K562 (cell line): ENCODE measurements at regions not wholly inside any gene's neighbourhood (a gene's known extent, or its start where the extent isn't known, plus 50 kb on each side); places are given as distances from the start of the nearest gene placed in this dataset.

Experiments used
- HDAC8 ChIP-seq: fragments of 450-650 bp; IDR thresholded peaks from 2 replicates; pipeline ENCODE4 v1.6.1; 2016; ENCODE audit warnings: mild to moderate bottlenecking, missing genetic modification characterization, moderate library complexity, missing compliant biosample characterization
- KAT7 ChIP-seq: sonication (generic); formaldehyde crosslinking; IDR thresholded peaks from 2 replicates; pipeline ENCODE4 v1.8.0; 2022; ENCODE audit warnings: missing genetic modification reagents, mild to moderate bottlenecking, borderline replicate concordance
- NFRKB ChIP-seq: fragments of 450-650 bp; IDR thresholded peaks from 2 replicates; pipeline ENCODE4 v1.6.1; 2016; ENCODE audit warnings: low read depth
- U2AF2 ChIP-seq: fragments of 200-400 bp; formaldehyde crosslinking; optimal IDR thresholded peaks from 2 replicates; pipeline ENCODE3; 2017; ENCODE audit warnings: low read depth, mild to moderate bottlenecking, low read length
- TF ChIP-seq, protein P1 (sequence below): fragments of 450-650 bp; IDR thresholded peaks from 2 replicates; pipeline ENCODE4 v1.6.1; 2016; ENCODE audit warnings: mild to moderate bottlenecking, moderate library complexity
- TF ChIP-seq, protein P2 (sequence below): fragments of 450-650 bp; conservative IDR thresholded peaks from 2 replicates; pipeline ENCODE4 v1.6.1; 2016; ENCODE audit warnings: missing genetic modification characterization, low read depth, mild to moderate bottlenecking, control low read depth, missing compliant biosample characterization
- TF ChIP-seq, protein P3 (sequence below): fragments of 150-350 bp; IDR thresholded peaks from 2 replicates; pipeline ENCODE4 v1.6.1; 2014; ENCODE audit warnings: low read depth, mild to moderate bottlenecking, low read length, borderline replicate concordance

DNA sequence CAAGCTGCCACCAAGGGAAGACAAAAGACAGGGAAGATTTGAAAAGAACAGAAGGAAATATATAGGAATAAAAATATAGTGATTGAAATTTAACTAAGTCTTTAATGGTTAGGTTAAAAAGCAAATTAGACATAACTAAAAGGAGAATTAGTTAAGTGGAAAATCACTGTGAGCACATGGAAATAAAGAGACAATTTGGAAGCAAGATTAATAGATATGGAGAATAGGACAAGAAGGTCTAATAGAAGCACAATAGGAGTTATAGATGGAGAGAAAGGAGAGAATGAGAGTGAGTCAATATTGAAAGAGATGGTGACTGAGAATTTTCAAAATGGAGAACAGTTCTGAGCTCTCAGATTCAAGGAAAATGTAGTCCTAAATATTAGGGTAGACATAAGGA lies 176.9 kb downstream of the ASB1 start (continued):
- TF ChIP-seq, protein P1, sequence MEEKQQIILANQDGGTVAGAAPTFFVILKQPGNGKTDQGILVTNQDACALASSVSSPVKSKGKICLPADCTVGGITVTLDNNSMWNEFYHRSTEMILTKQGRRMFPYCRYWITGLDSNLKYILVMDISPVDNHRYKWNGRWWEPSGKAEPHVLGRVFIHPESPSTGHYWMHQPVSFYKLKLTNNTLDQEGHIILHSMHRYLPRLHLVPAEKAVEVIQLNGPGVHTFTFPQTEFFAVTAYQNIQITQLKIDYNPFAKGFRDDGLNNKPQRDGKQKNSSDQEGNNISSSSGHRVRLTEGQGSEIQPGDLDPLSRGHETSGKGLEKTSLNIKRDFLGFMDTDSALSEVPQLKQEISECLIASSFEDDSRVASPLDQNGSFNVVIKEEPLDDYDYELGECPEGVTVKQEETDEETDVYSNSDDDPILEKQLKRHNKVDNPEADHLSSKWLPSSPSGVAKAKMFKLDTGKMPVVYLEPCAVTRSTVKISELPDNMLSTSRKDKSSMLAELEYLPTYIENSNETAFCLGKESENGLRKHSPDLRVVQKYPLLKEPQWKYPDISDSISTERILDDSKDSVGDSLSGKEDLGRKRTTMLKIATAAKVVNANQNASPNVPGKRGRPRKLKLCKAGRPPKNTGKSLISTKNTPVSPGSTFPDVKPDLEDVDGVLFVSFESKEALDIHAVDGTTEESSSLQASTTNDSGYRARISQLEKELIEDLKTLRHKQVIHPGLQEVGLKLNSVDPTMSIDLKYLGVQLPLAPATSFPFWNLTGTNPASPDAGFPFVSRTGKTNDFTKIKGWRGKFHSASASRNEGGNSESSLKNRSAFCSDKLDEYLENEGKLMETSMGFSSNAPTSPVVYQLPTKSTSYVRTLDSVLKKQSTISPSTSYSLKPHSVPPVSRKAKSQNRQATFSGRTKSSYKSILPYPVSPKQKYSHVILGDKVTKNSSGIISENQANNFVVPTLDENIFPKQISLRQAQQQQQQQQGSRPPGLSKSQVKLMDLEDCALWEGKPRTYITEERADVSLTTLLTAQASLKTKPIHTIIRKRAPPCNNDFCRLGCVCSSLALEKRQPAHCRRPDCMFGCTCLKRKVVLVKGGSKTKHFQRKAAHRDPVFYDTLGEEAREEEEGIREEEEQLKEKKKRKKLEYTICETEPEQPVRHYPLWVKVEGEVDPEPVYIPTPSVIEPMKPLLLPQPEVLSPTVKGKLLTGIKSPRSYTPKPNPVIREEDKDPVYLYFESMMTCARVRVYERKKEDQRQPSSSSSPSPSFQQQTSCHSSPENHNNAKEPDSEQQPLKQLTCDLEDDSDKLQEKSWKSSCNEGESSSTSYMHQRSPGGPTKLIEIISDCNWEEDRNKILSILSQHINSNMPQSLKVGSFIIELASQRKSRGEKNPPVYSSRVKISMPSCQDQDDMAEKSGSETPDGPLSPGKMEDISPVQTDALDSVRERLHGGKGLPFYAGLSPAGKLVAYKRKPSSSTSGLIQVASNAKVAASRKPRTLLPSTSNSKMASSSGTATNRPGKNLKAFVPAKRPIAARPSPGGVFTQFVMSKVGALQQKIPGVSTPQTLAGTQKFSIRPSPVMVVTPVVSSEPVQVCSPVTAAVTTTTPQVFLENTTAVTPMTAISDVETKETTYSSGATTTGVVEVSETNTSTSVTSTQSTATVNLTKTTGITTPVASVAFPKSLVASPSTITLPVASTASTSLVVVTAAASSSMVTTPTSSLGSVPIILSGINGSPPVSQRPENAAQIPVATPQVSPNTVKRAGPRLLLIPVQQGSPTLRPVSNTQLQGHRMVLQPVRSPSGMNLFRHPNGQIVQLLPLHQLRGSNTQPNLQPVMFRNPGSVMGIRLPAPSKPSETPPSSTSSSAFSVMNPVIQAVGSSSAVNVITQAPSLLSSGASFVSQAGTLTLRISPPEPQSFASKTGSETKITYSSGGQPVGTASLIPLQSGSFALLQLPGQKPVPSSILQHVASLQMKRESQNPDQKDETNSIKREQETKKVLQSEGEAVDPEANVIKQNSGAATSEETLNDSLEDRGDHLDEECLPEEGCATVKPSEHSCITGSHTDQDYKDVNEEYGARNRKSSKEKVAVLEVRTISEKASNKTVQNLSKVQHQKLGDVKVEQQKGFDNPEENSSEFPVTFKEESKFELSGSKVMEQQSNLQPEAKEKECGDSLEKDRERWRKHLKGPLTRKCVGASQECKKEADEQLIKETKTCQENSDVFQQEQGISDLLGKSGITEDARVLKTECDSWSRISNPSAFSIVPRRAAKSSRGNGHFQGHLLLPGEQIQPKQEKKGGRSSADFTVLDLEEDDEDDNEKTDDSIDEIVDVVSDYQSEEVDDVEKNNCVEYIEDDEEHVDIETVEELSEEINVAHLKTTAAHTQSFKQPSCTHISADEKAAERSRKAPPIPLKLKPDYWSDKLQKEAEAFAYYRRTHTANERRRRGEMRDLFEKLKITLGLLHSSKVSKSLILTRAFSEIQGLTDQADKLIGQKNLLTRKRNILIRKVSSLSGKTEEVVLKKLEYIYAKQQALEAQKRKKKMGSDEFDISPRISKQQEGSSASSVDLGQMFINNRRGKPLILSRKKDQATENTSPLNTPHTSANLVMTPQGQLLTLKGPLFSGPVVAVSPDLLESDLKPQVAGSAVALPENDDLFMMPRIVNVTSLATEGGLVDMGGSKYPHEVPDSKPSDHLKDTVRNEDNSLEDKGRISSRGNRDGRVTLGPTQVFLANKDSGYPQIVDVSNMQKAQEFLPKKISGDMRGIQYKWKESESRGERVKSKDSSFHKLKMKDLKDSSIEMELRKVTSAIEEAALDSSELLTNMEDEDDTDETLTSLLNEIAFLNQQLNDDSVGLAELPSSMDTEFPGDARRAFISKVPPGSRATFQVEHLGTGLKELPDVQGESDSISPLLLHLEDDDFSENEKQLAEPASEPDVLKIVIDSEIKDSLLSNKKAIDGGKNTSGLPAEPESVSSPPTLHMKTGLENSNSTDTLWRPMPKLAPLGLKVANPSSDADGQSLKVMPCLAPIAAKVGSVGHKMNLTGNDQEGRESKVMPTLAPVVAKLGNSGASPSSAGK = no peak
- TF ChIP-seq HDAC8 (tag) = no peak
- TF ChIP-seq, protein P2, sequence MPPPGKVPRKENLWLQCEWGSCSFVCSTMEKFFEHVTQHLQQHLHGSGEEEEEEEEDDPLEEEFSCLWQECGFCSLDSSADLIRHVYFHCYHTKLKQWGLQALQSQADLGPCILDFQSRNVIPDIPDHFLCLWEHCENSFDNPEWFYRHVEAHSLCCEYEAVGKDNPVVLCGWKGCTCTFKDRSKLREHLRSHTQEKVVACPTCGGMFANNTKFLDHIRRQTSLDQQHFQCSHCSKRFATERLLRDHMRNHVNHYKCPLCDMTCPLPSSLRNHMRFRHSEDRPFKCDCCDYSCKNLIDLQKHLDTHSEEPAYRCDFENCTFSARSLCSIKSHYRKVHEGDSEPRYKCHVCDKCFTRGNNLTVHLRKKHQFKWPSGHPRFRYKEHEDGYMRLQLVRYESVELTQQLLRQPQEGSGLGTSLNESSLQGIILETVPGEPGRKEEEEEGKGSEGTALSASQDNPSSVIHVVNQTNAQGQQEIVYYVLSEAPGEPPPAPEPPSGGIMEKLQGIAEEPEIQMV (tag) = no peak
- TF ChIP-seq NFRKB = no peak
- no peak for TF ChIP-seq KAT7 (CRISPR knock-in tag)
- TF ChIP-seq, protein P3, sequence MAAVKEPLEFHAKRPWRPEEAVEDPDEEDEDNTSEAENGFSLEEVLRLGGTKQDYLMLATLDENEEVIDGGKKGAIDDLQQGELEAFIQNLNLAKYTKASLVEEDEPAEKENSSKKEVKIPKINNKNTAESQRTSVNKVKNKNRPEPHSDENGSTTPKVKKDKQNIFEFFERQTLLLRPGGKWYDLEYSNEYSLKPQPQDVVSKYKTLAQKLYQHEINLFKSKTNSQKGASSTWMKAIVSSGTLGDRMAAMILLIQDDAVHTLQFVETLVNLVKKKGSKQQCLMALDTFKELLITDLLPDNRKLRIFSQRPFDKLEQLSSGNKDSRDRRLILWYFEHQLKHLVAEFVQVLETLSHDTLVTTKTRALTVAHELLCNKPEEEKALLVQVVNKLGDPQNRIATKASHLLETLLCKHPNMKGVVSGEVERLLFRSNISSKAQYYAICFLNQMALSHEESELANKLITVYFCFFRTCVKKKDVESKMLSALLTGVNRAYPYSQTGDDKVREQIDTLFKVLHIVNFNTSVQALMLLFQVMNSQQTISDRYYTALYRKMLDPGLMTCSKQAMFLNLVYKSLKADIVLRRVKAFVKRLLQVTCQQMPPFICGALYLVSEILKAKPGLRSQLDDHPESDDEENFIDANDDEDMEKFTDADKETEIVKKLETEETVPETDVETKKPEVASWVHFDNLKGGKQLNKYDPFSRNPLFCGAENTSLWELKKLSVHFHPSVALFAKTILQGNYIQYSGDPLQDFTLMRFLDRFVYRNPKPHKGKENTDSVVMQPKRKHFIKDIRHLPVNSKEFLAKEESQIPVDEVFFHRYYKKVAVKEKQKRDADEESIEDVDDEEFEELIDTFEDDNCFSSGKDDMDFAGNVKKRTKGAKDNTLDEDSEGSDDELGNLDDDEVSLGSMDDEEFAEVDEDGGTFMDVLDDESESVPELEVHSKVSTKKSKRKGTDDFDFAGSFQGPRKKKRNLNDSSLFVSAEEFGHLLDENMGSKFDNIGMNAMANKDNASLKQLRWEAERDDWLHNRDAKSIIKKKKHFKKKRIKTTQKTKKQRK = no peak
- TF ChIP-seq U2AF2 = no peak
